ENCODE measurements at regions not wholly inside any gene's neighbourhood (a gene's known extent, or its start where the extent isn't known, plus 50 kb on each side); places are given as distances from the start of the nearest gene placed in this dataset.
A peak's percentile ranks its signal among the peaks of the same experiment; 100 is the strongest.

GRCh38 chr4:8528713-8529112 is 51.5 kb upstream of the GPR78 start:
- intact Hi-C loops (cut with micrococcal nuclease) = no loop called here
- no TSS peak for BruUV-seq (replicated peaks)
- in situ Hi-C loops (cut with MboI) = no loop called here
- H3K4me1 ChIP-seq (replicated peaks in 1 of 2; ENCODE audit: control insufficient read depth in 2 of 2, insufficient read depth in 2 of 2, low read length in 2 of 2) = no peaks in the 10 kb centered on the region; a peak in 1 of 5 replicates
- ATAC-seq = no peak
- 6% methylated on average over 1 of the region's 1 CpG for WGBS (ENCODE audit: insufficient coverage, low coverage, missing lambda C conversion rate)
- H3K9me1 ChIP-seq (ENCODE audit: control insufficient read depth, insufficient read depth, low read length) = no peaks in the 10 kb centered on the region
- FAIRE-seq = no peak
- no peaks in the 10 kb centered on the region for H3K9me3 ChIP-seq (replicated peaks; ENCODE audit: control insufficient read depth, insufficient read depth, low read depth, low read length)
- no peaks in the 10 kb centered on the region for H3K79me2 ChIP-seq (ENCODE audit: control insufficient read depth, insufficient read depth, low read length)
- no peak overlapping the region for H3K4me2 ChIP-seq (ENCODE audit: insufficient read depth, low read length)
- H3K27me3 ChIP-seq (ENCODE audit: control insufficient read depth in 2 of 2, insufficient read depth in 2 of 2, low read length in 2 of 2) = no peaks in the 10 kb centered on the region
- H3K36me3 ChIP-seq (ENCODE audit: control insufficient read depth, insufficient read depth, low read length) = no peaks in the 10 kb centered on the region
- H3K27ac ChIP-seq (ENCODE audit: extremely low read depth, low read depth, low read length) = no peak overlapping the region
- no peak overlapping the region for H3K4me3 ChIP-seq
- POLR2A ChIA-PET = no interaction called here
- no peak for DNase-seq (ENCODE audit: extremely low read depth in 1 of 4, low spot score in 3 of 4)
- TF ChIP-seq CEBPZ (IDR thresholded peaks at IDR 0.05; ENCODE audit: borderline replicate concordance, low read depth, low read length) = no peak
- TF ChIP-seq ZFX (CRISPR knock-in tag; IDR thresholded peaks at IDR 0.05) = no peak
- TF ChIP-seq ETS1 (conservative IDR thresholded peaks at IDR 0.05; ENCODE audit: control insufficient read depth, low read depth, low read length) = no peak
- TF ChIP-seq ZNF282 (CRISPR knock-in tag; IDR thresholded peaks at IDR 0.05) = no peak
- TF ChIP-seq RFX1 (IDR thresholded peaks at IDR 0.05) = peak; percentile 35; the same call in 1 of the 2 replicates
- no peak overlapping the region for H2AFZ ChIP-seq (ENCODE audit: low read depth, low read length)
- CTCF ChIA-PET (ENCODE audit: low intra/inter-chr PET ratio) = no interaction called here
- H4K20me1 ChIP-seq (replicated peaks; ENCODE audit: control insufficient read depth, insufficient read depth, low read length) = no peaks in the 10 kb centered on the region
- H3K9ac ChIP-seq (ENCODE audit: insufficient read depth in 1 of 2, low read depth in 2 of 2, low read length in 2 of 2) = no peak overlapping the region
